AML-193 (cell line): ENCODE measurements at regions not wholly inside any gene's neighbourhood (a gene's known extent, or its start where the extent isn't known, plus 50 kb on each side); places are given as distances from the start of the nearest gene placed in this dataset.
"Not testable (repeated sequence)": the region's sequence is repeated elsewhere in the genome, so short reads cannot be mapped to it uniquely, and the experiment has no call there.

Source experiments
- DNase-seq, 2 experiments: peaks; one replicate each; lab custom pipeline; 2025; lab: John Stamatoyannopoulos, UW

- no peak for DNase-seq
Measured at GRCh38 chr7:65800890-65801341, 72.0 kb upstream of the VKORC1L1 start.

GRCh38 chr7:65804887-65805286 lies 68.0 kb upstream of the VKORC1L1 start:
- DNase-seq: no peak

- not testable (repeated sequence) for DNase-seq
Measured at GRCh38 chr7:65807067-65807466, 65.8 kb upstream of the VKORC1L1 start.

- no peak for DNase-seq
Measured at GRCh38 chr7:65809259-65809981, 63.5 kb upstream of the VKORC1L1 start.

- DNase-seq: no peak
Measured at GRCh38 chr7:65809982-65810288, 62.9 kb upstream of the VKORC1L1 start.

- DNase-seq: no peak
Measured at GRCh38 chr7:65812281-65812680, 60.6 kb upstream of the VKORC1L1 start.

GRCh38 chr7:65814556-65815167 lies 58.2 kb upstream of the VKORC1L1 start:
- not testable (repeated sequence) for DNase-seq

GRCh38 chr7:65820287-65820950 lies 52.5 kb upstream of the VKORC1L1 start:
- no peak for DNase-seq
